Keratinocyte (primary cell): ENCODE measurements at regions not wholly inside any gene's neighbourhood (a gene's known extent, or its start where the extent isn't known, plus 50 kb on each side); places are given as distances from the start of the nearest gene placed in this dataset.

Source experiments
- DNase-seq: peaks from one replicate; pipeline ENCODE4 v3.0.0-alpha.2; 2011; ENCODE audit warnings: low read depth, missing footprints, low spot score
- FAIRE-seq: peaks from 2 replicates; lab custom pipeline; 2011; peaks lifted over from hg19 to GRCh38; lab: Jason Lieb, UNC
- H2AFZ ChIP-seq: 2 replicates; pipeline ENCODE4 v1.6.0; 2012; ENCODE audit warnings: low read length, control low read depth, inconsistent platforms; ENCODE audit not compliant: control insufficient read depth
- H3K27ac ChIP-seq: 2 replicates; pipeline ENCODE4 v1.5.1; 2011; ENCODE audit warnings: low read length; ENCODE audit not compliant: control insufficient read depth, insufficient read depth
- H3K27me3 ChIP-seq: 3 replicates; pipeline ENCODE4 v1.6.0; 2011; ENCODE audit warnings: low read length; ENCODE audit not compliant: control insufficient read depth, insufficient read depth; ENCODE audit errors: extremely low read depth
- H3K36me3 ChIP-seq, 2 experiments: 2 replicates in 1 of 2; 3 replicates in 1 of 2; pipeline ENCODE4 v1.5.1; 2011; ENCODE audit warnings: low read length in 2 of 2, mild to moderate bottlenecking in 1 of 2; ENCODE audit not compliant: control insufficient read depth in 2 of 2, insufficient read depth in 2 of 2; ENCODE audit errors: extremely low read depth in 1 of 2
- H3K4me1 ChIP-seq: 3 replicates; pipeline ENCODE4 v1.5.1; 2011; ENCODE audit warnings: low read length; ENCODE audit not compliant: control insufficient read depth, insufficient read depth; ENCODE audit errors: extremely low read depth
- H3K4me2 ChIP-seq: 3 replicates; pipeline ENCODE4 v1.6.0; 2011; ENCODE audit warnings: low read depth, low read length; ENCODE audit not compliant: control insufficient read depth, insufficient read depth; ENCODE audit errors: extremely low read depth
- H3K4me3 ChIP-seq, 3 experiments: fragments of 200-600 bp in 1 of 3; sonication (generic) in 1 of 3; 2 replicates in 2 of 3; 3 replicates in 1 of 3; pipeline ENCODE4 v1.5.1; 2011 to 2016; ENCODE audit warnings: low read length in 3 of 3, mild to moderate bottlenecking in 3 of 3, control low read depth in 2 of 3, inconsistent platforms in 1 of 3, low read depth in 1 of 3, mixed read lengths in 1 of 3, mixed run types in 1 of 3, moderate library complexity in 1 of 3; ENCODE audit not compliant: control insufficient read depth in 2 of 3, insufficient read depth in 2 of 3; ENCODE audit errors: extremely low read depth in 1 of 3
- H3K79me2 ChIP-seq: 2 replicates; pipeline ENCODE4 v1.6.0; 2012; ENCODE audit warnings: low read length; ENCODE audit not compliant: control insufficient read depth, insufficient read depth
- H3K9ac ChIP-seq: 3 replicates; pipeline ENCODE4 v1.6.0; 2011; ENCODE audit warnings: low read length; ENCODE audit not compliant: control insufficient read depth, insufficient read depth; ENCODE audit errors: extremely low read depth
- H3K9me1 ChIP-seq: 3 replicates; pipeline ENCODE4 v1.6.0; 2011; ENCODE audit warnings: low read length; ENCODE audit not compliant: control insufficient read depth, insufficient read depth; ENCODE audit errors: extremely low read depth
- H3K9me3 ChIP-seq: 2 replicates; pipeline ENCODE4 v1.5.1; 2012; ENCODE audit warnings: low read depth, low read length; ENCODE audit not compliant: control insufficient read depth
- H4K20me1 ChIP-seq: 3 replicates; pipeline ENCODE4 v1.6.0; 2011; ENCODE audit warnings: low read length; ENCODE audit not compliant: control insufficient read depth, insufficient read depth; ENCODE audit errors: extremely low read depth
- EZH2 ChIP-seq: IDR thresholded peaks from one replicate; pipeline ENCODE4 v1.6.1; 2012; ENCODE audit warnings: inconsistent platforms, mild to moderate bottlenecking, low read length, moderate library complexity
- dilution Hi-C: fragments of 300-500 bp; cut with MboI; formaldehyde crosslinking; loops from one replicate; pipeline ENCODE4 v1.7.0; 2020; ENCODE audit warnings: low sequenced_read_pairs; ENCODE audit not compliant: extremely low pct_ligation_motif_present
- TF ChIP-seq, protein P1 (sequence below), 3 experiments: IDR thresholded peaks in 1 of 3; conservative IDR thresholded peaks in 1 of 3; optimal IDR thresholded peaks in 1 of 3; 2 replicates in 2 of 3; 3 replicates in 1 of 3; pipeline versions ENCODE3 to v1.5.1; 2011; ENCODE audit warnings: low read length in 3 of 3, mild to moderate bottlenecking in 3 of 3, moderate library complexity in 2 of 3, control low read depth in 1 of 3, inconsistent platforms in 1 of 3; ENCODE audit not compliant: insufficient read depth in 2 of 3; ENCODE audit errors: extremely low read depth in 1 of 3

DNA sequence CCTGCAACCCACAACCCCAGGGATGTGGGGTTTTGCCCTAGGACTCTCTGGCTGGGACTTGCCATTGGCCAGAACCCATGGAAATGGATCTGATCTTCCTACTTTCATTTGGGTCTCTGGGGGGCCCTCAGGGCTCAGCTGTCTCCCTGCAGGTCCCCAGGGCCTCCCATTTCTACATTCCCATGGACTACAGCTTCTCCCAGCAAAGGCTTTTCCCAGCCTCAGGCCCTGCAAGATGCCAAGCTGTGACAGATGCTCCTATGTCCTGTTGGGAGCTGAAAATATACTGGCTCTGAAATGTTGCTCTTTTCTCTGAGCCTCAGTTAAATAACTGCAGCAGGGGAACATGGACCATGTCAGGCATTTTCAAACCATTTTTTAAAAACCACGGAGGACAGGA is 99.5 kb upstream of the IGSF21 start:
- H3K36me3 ChIP-seq: no peaks in the 10 kb centered on the region
- no peak overlapping the region for H3K4me2 ChIP-seq
- H3K9me3 ChIP-seq: no peaks in the 10 kb centered on the region
- FAIRE-seq (no peak), DNase-seq (no peak)
- dilution Hi-C loops: no loop called here
- TF ChIP-seq, protein P1, sequence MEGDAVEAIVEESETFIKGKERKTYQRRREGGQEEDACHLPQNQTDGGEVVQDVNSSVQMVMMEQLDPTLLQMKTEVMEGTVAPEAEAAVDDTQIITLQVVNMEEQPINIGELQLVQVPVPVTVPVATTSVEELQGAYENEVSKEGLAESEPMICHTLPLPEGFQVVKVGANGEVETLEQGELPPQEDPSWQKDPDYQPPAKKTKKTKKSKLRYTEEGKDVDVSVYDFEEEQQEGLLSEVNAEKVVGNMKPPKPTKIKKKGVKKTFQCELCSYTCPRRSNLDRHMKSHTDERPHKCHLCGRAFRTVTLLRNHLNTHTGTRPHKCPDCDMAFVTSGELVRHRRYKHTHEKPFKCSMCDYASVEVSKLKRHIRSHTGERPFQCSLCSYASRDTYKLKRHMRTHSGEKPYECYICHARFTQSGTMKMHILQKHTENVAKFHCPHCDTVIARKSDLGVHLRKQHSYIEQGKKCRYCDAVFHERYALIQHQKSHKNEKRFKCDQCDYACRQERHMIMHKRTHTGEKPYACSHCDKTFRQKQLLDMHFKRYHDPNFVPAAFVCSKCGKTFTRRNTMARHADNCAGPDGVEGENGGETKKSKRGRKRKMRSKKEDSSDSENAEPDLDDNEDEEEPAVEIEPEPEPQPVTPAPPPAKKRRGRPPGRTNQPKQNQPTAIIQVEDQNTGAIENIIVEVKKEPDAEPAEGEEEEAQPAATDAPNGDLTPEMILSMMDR (optimal IDR thresholded peaks at IDR 0.05 in 1 of 3, IDR thresholded peaks at IDR 0.05 in 1 of 3, conservative IDR thresholded peaks at IDR 0.05 in 1 of 3; ENCODE audit: extremely low read depth in 1 of 3, insufficient read depth in 2 of 3, low read length in 3 of 3): no peak
- TF ChIP-seq EZH2: no peak
- H4K20me1 ChIP-seq: no peaks in the 10 kb centered on the region
- no peaks in the 10 kb centered on the region for H3K9me1 ChIP-seq
- no peak overlapping the region for H3K27ac ChIP-seq
- H3K4me1 ChIP-seq: no peaks in the 10 kb centered on the region
- H3K79me2 ChIP-seq: no peaks in the 10 kb centered on the region
- H3K9ac ChIP-seq: no peak overlapping the region
- no peak overlapping the region for H3K4me3 ChIP-seq
- H2AFZ ChIP-seq: no peak overlapping the region
- H3K27me3 ChIP-seq: no peaks in the 10 kb centered on the region

DNA sequence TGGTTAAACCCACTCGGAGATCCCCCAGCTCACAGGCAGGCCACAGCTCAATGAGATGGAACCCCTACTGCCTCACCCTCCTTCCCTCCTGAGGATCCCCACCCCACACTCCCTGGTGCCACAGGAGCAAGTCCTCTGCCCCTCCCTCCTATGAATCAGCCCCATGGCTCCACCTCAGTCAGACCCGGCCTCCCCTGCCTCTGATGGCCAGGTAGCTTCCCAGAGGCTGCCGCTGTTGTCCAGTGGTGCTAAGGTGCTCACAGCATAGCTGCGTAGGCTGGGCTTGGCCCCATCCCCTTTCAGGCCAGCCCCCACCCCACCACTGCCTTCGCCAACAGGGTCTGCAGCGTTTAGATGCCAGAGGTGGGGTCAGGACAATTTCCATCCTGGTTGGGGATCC is 98.5 kb upstream of the IGSF21 start:
- Histone ChIP-seq H3K27ac (no peak overlapping the region), H4K20me1 (no peaks in the 10 kb centered on the region), H3K9ac (no peak overlapping the region), H3K9me1 (no peaks in the 10 kb centered on the region), H3K36me3 (no peaks in the 10 kb centered on the region), H3K9me3 (no peaks in the 10 kb centered on the region), H3K27me3 (no peaks in the 10 kb centered on the region), H3K79me2 (no peaks in the 10 kb centered on the region), H2AFZ (no peak overlapping the region), H3K4me2 (no peak overlapping the region), H3K4me3 (no peak overlapping the region), H3K4me1 (no peaks in the 10 kb centered on the region)
- FAIRE-seq (no peak), DNase-seq (no peak)
- dilution Hi-C loops: no loop called here
- TF ChIP-seq, protein P1 (optimal IDR thresholded peaks at IDR 0.05 in 1 of 3, IDR thresholded peaks at IDR 0.05 in 1 of 3, conservative IDR thresholded peaks at IDR 0.05 in 1 of 3; ENCODE audit: extremely low read depth in 1 of 3, insufficient read depth in 2 of 3, low read length in 3 of 3): no peak
- TF ChIP-seq EZH2: no peak
